ENCODE measurements at regions not wholly inside any gene's neighbourhood (a gene's known extent, or its start where the extent isn't known, plus 50 kb on each side); places are given as distances from the start of the nearest gene placed in this dataset.

DNA sequence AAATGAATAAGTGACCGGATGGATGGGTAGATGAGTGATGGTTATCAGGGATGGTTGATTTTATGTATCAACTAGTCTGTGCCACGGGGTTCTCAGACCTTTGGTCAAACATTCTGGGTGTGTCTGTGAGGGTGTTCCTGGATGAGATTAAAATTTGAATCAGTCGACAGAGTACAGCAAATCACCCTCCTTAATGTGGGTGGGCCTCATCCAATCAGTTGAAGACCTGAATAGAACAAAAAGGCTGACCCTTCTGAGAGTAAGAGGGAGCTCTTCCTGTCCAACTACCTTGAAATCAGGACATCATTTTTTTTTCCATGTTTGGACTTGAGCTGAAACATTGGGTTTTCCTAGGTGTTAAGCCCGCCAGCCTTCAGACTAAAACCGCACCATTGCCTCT lies 136.4 kb upstream of the ATXN1 start:
- TF ChIP-seq, protein P1, sequence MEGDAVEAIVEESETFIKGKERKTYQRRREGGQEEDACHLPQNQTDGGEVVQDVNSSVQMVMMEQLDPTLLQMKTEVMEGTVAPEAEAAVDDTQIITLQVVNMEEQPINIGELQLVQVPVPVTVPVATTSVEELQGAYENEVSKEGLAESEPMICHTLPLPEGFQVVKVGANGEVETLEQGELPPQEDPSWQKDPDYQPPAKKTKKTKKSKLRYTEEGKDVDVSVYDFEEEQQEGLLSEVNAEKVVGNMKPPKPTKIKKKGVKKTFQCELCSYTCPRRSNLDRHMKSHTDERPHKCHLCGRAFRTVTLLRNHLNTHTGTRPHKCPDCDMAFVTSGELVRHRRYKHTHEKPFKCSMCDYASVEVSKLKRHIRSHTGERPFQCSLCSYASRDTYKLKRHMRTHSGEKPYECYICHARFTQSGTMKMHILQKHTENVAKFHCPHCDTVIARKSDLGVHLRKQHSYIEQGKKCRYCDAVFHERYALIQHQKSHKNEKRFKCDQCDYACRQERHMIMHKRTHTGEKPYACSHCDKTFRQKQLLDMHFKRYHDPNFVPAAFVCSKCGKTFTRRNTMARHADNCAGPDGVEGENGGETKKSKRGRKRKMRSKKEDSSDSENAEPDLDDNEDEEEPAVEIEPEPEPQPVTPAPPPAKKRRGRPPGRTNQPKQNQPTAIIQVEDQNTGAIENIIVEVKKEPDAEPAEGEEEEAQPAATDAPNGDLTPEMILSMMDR (IDR thresholded peaks at IDR 0.05): no peak
- no peak for TF ChIP-seq POLR2A (IDR thresholded peaks at IDR 0.05)
